NT2/D1 (cell line): ENCODE measurements at regions not wholly inside any gene's neighbourhood (a gene's known extent, or its start where the extent isn't known, plus 50 kb on each side); places are given as distances from the start of the nearest gene placed in this dataset.

Experiments
- SUZ12 ChIP-seq: IDR thresholded peaks from 2 replicates; pipeline ENCODE4 v1.6.1; 2011; ENCODE audit not compliant: insufficient read length, insufficient read depth; ENCODE audit errors: extremely low read depth
- ZNF274 ChIP-seq: IDR thresholded peaks from 2 replicates; pipeline ENCODE4 v1.6.1; 2011; ENCODE audit warnings: mild to moderate bottlenecking, low read depth, low read length

DNA sequence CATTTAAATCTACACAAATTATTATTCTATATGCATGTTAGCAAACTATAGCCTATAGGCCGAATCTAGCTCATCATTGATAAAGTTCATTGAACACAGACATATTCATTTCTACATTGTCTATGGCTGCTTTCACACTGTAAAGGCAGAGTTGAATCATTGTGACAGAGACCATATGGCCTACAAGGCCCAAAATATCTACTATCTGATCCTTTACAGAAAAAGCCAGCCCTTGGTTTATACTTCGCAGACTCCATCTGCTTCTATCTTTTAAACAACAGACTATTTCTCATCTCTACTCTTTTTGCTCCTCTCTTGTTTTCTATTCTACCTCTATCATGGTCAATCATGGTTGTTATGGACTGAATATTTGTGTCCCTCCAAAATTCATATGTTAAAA, 190.7 kb downstream of the EXOC5 start:
- TF ChIP-seq SUZ12, result no peak
- no peak for TF ChIP-seq ZNF274
